ENCODE measurements at regions not wholly inside any gene's neighbourhood (a gene's known extent, or its start where the extent isn't known, plus 50 kb on each side); places are given as distances from the start of the nearest gene placed in this dataset.

- TF ChIP-seq ZC3H10 (CRISPR knock-in tag; IDR thresholded peaks at IDR 0.05) (no peak), ZNF565 (CRISPR knock-in tag; conservative IDR thresholded peaks at IDR 0.05; ENCODE audit: low read depth) (no peak), PATZ1 (CRISPR knock-in tag; IDR thresholded peaks at IDR 0.05; ENCODE audit: borderline replicate concordance) (no peak), CREB5 (CRISPR knock-in tag; IDR thresholded peaks at IDR 0.05; ENCODE audit: low read depth) (no peak), ARNTL (CRISPR knock-in tag; IDR thresholded peaks at IDR 0.05; ENCODE audit: borderline replicate concordance, low read depth) (no peak), ZFP30 (CRISPR knock-in tag; IDR thresholded peaks at IDR 0.05) (no peak), RARB (CRISPR knock-in tag; IDR thresholded peaks at IDR 0.05) (no peak), ZFP3 (CRISPR knock-in tag; IDR thresholded peaks at IDR 0.05) (no peak), BACH2 (CRISPR knock-in tag; IDR thresholded peaks at IDR 0.05; ENCODE audit: borderline replicate concordance) (no peak), SNAI2 (CRISPR knock-in tag; IDR thresholded peaks at IDR 0.05) (no peak)
Observed at GRCh38 chr7:132666071-132666773, 90.0 kb upstream of the PLXNA4 start.
